ENCODE measurements at regions not wholly inside any gene's neighbourhood (a gene's known extent, or its start where the extent isn't known, plus 50 kb on each side); places are given as distances from the start of the nearest gene placed in this dataset.

GRCh38 chr16:66032841-66033240, 333.6 kb upstream of the CDH5 start:
- TF ChIP-seq CTCF (IDR thresholded peaks at IDR 0.05; ENCODE audit: poor library complexity) (no peak), EZH2phosphoT487 (IDR thresholded peaks at IDR 0.05; ENCODE audit: low read depth, severe bottlenecking, unreplicated experiment) (no peak)
